ENCODE measurements at regions not wholly inside any gene's neighbourhood (a gene's known extent, or its start where the extent isn't known, plus 50 kb on each side); places are given as distances from the start of the nearest gene placed in this dataset.

GRCh38 chr21:26388731-26389231 lies 184.3 kb downstream of the CYYR1 start:
- POLR2A ChIA-PET = no interaction called here
- BruUV-seq (replicated peaks) = no TSS peak
- ATAC-seq = no peak
- Histone ChIP-seq H3K36me3 (ENCODE audit: control insufficient read depth, insufficient read depth, low read length) (no peaks in the 10 kb centered on the region), H2AFZ (ENCODE audit: low read depth, low read length) (no peak overlapping the region), H3K4me3 (no peak overlapping the region), H3K4me1 (replicated peaks in 1 of 2; ENCODE audit: control insufficient read depth in 2 of 2, insufficient read depth in 2 of 2, low read length in 2 of 2) (no peaks in the 10 kb centered on the region), H4K20me1 (replicated peaks; ENCODE audit: control insufficient read depth, insufficient read depth, low read length) (no peaks in the 10 kb centered on the region), H3K9ac (ENCODE audit: insufficient read depth in 1 of 2, low read depth in 2 of 2, low read length in 2 of 2) (no peak overlapping the region), H3K27ac (ENCODE audit: extremely low read depth, low read depth, low read length) (no peak overlapping the region), H3K4me2 (ENCODE audit: insufficient read depth, low read length) (no peak overlapping the region), H3K9me1 (ENCODE audit: control insufficient read depth, insufficient read depth, low read length) (no peaks in the 10 kb centered on the region), H3K79me2 (ENCODE audit: control insufficient read depth, insufficient read depth, low read length) (no peaks in the 10 kb centered on the region), H3K9me3 (replicated peaks; ENCODE audit: control insufficient read depth, insufficient read depth, low read depth, low read length) (peaks cover 2% of the 10 kb centered on the region; the same call in 1 of the 2 replicates), H3K27me3 (ENCODE audit: control insufficient read depth in 2 of 2, insufficient read depth in 2 of 2, low read length in 2 of 2) (no peaks in the 10 kb centered on the region)
- in situ Hi-C loops (cut with MboI) (no loop called here), intact Hi-C loops (cut with micrococcal nuclease) (no loop called here)
- FAIRE-seq = no peak
- CTCF ChIA-PET (ENCODE audit: low intra/inter-chr PET ratio) = no interaction called here
- 5% methylated on average over 1 of the region's 1 CpG for WGBS (ENCODE audit: insufficient coverage, low coverage, missing lambda C conversion rate)
- TF ChIP-seq SMARCC2 (IDR thresholded peaks at IDR 0.05; ENCODE audit: low read depth) = no peak
- no peak for TF ChIP-seq SMARCA4 (IDR thresholded peaks at IDR 0.05)
- no peak for TF ChIP-seq ZNF143 (CRISPR knock-in tag; IDR thresholded peaks at IDR 0.05)
- no peak for DNase-seq (ENCODE audit: extremely low read depth in 1 of 4, low spot score in 3 of 4)

GRCh38 chr21:26385721-26386120 lies 187.4 kb downstream of the CYYR1 start:
- Histone ChIP-seq H3K79me2 (ENCODE audit: control insufficient read depth, insufficient read depth, low read length) (no peaks in the 10 kb centered on the region), H3K27me3 (ENCODE audit: control insufficient read depth in 2 of 2, insufficient read depth in 2 of 2, low read length in 2 of 2) (no peaks in the 10 kb centered on the region), H3K4me1 (replicated peaks in 1 of 2; ENCODE audit: control insufficient read depth in 2 of 2, insufficient read depth in 2 of 2, low read length in 2 of 2) (no peaks in the 10 kb centered on the region), H4K20me1 (replicated peaks; ENCODE audit: control insufficient read depth, insufficient read depth, low read length) (no peaks in the 10 kb centered on the region), H3K4me2 (ENCODE audit: insufficient read depth, low read length) (no peak overlapping the region), H3K27ac (ENCODE audit: extremely low read depth, low read depth, low read length) (no peak overlapping the region), H2AFZ (ENCODE audit: low read depth, low read length) (no peak overlapping the region), H3K9ac (ENCODE audit: insufficient read depth in 1 of 2, low read depth in 2 of 2, low read length in 2 of 2) (no peak overlapping the region), H3K9me1 (ENCODE audit: control insufficient read depth, insufficient read depth, low read length) (no peaks in the 10 kb centered on the region), H3K36me3 (ENCODE audit: control insufficient read depth, insufficient read depth, low read length) (no peaks in the 10 kb centered on the region), H3K9me3 (replicated peaks; ENCODE audit: control insufficient read depth, insufficient read depth, low read depth, low read length) (no peaks in the 10 kb centered on the region; the same call in 1 of the 2 replicates), H3K4me3 (no peak overlapping the region)
- FAIRE-seq (no peak), DNase-seq (ENCODE audit: extremely low read depth in 1 of 4, low spot score in 3 of 4) (no peak), ATAC-seq (no peak)
- in situ Hi-C loops (cut with MboI) (no loop called here), intact Hi-C loops (cut with micrococcal nuclease) (no loop called here)
- ChIA-PET CTCF (ENCODE audit: low intra/inter-chr PET ratio) (no interaction called here), POLR2A (interaction anchor here (0.7 to 1.9 kb wide), 2 partner anchors 16 to 310 kb away, joined by 3 to 4 read pairs; no protein-coding TSS in a partner anchor)
- no TSS peak for BruUV-seq (replicated peaks)
- WGBS (ENCODE audit: insufficient coverage, low coverage, missing lambda C conversion rate) = 0% methylated on average over 3 of the region's 3 CpGs
- TF ChIP-seq ETS2 (tag; IDR thresholded peaks at IDR 0.05; ENCODE audit: borderline replicate concordance, poor library complexity, severe bottlenecking) (no peak), KLF1 (tag; IDR thresholded peaks at IDR 0.05) (no peak), ZBTB2 (IDR thresholded peaks at IDR 0.05) (no peak), AFF4 (CRISPR knock-in tag; IDR thresholded peaks at IDR 0.05) (no peak), COPS2 (conservative IDR thresholded peaks at IDR 0.05) (no peak), HES1 (IDR thresholded peaks at IDR 0.05; ENCODE audit: low read depth) (no peak), EP300 (IDR thresholded peaks at IDR 0.05; ENCODE audit: low read length) (no peak)
